GM23338 (cell line): ENCODE measurements at regions not wholly inside any gene's neighbourhood (a gene's known extent, or its start where the extent isn't known, plus 50 kb on each side); places are given as distances from the start of the nearest gene placed in this dataset.

Source experiments
- ATAC-seq: fragments of 200-7000 bp; cut with Tn5 transposase; 3 replicates; pipeline ENCODE4 v1.9.1; 2020
- DNase-seq: peaks from one replicate; pipeline ENCODE4 v3.0.0-alpha.2; 2015; ENCODE audit warnings: low spot score
- H2AFZ ChIP-seq: fragments of 200-600 bp; sonication (generic); 2 replicates; pipeline ENCODE4 v1.8.0; 2016; ENCODE audit warnings: antibody characterized with exemption, mild to moderate bottlenecking, moderate library complexity
- H3F3A ChIP-seq: fragments of 200-600 bp; sonication (generic); replicated peaks from 2 replicates; pipeline ENCODE4 v1.8.0; 2017; ENCODE audit warnings: antibody characterized with exemption, mixed run types, low read depth
- H3K27ac ChIP-seq: fragments of 200-600 bp; sonication (generic); 2 replicates; pipeline ENCODE4 v1.6.1; 2016; ENCODE audit warnings: low read depth
- H3K27me3 ChIP-seq: fragments of 200-600 bp; sonication (generic); 2 replicates; pipeline ENCODE4 v1.8.0; 2016; ENCODE audit warnings: mild to moderate bottlenecking, mixed run types, moderate library complexity; ENCODE audit not compliant: insufficient read depth
- H3K36me3 ChIP-seq: fragments of 200-600 bp; sonication (generic); 2 replicates; pipeline ENCODE4 v1.8.0; 2016; ENCODE audit warnings: mild to moderate bottlenecking; ENCODE audit not compliant: insufficient read depth
- H3K4me1 ChIP-seq: fragments of 200-600 bp; sonication (generic); 2 replicates; pipeline ENCODE4 v1.8.0; 2016; ENCODE audit warnings: mild to moderate bottlenecking, moderate library complexity; ENCODE audit not compliant: insufficient read depth
- H3K4me2 ChIP-seq: fragments of 200-600 bp; sonication (generic); 2 replicates; pipeline ENCODE4 v1.7.1; 2017; ENCODE audit warnings: mixed run types
- H3K4me3 ChIP-seq: fragments of 200-600 bp; sonication (generic); 2 replicates; pipeline ENCODE4 v1.6.1; 2016; ENCODE audit warnings: mixed run types
- H3K79me2 ChIP-seq: fragments of 200-600 bp; sonication (generic); replicated peaks from 2 replicates; pipeline ENCODE4 v1.8.0; 2017; ENCODE audit warnings: mild to moderate bottlenecking; ENCODE audit not compliant: insufficient read depth
- H3K9me2 ChIP-seq: fragments of 200-600 bp; sonication (generic); 2 replicates; pipeline ENCODE4 v1.8.0; 2017; ENCODE audit not compliant: insufficient read depth
- H4K20me1 ChIP-seq: fragments of 200-600 bp; sonication (generic); replicated peaks from 2 replicates; pipeline ENCODE4 v1.8.0; 2017; ENCODE audit warnings: mild to moderate bottlenecking; ENCODE audit not compliant: insufficient read depth
- H3K27ac Mint-ChIP-seq: 2 replicates; pipeline ENCODE4 v1.8.0; 2020; ENCODE audit warnings: inconsistent platforms, mild to moderate bottlenecking, moderate library complexity, mixed read lengths
- H3K27me3 Mint-ChIP-seq: 3 replicates; pipeline ENCODE4 v1.8.0; 2022; ENCODE audit warnings: low read depth, mild to moderate bottlenecking, moderate library complexity, mixed read lengths, inconsistent platforms; ENCODE audit not compliant: insufficient read depth, poor library complexity
- H3K36me3 Mint-ChIP-seq: 3 replicates; pipeline ENCODE4 v1.8.0; 2021; ENCODE audit warnings: low read depth, mild to moderate bottlenecking, inconsistent platforms, moderate library complexity, mixed read lengths
- H3K4me1 Mint-ChIP-seq: 3 replicates; pipeline ENCODE4 v1.8.0; 2020; ENCODE audit warnings: mild to moderate bottlenecking, inconsistent platforms, mixed read lengths
- H3K4me3 Mint-ChIP-seq: 3 replicates; pipeline ENCODE4 v1.8.0; 2021; ENCODE audit warnings: moderate library complexity, mild to moderate bottlenecking, inconsistent platforms, mixed read lengths
- H3K9me3 Mint-ChIP-seq: 3 replicates; pipeline ENCODE4 v1.8.0; 2020; ENCODE audit warnings: moderate library complexity, mild to moderate bottlenecking, inconsistent platforms, mixed read lengths
- TF ChIP-seq, protein P1 (sequence below): fragments of 250-450 bp; sonication (Bioruptor Pico); IDR thresholded peaks from 2 replicates; pipeline ENCODE4 v1.5.0; 2020; ENCODE audit warnings: mild to moderate bottlenecking, moderate library complexity
- TF ChIP-seq, protein P2 (sequence below), 2 experiments: fragments of 200-600 bp in 1 of 2; sonication (generic) in 1 of 2; conservative IDR thresholded peaks; 2 replicates each; pipeline versions ENCODE4 v1.5.1 to v1.6.1; 2016 to 2017; ENCODE audit warnings: antibody characterized with exemption in 2 of 2, low read depth in 2 of 2, mild to moderate bottlenecking in 2 of 2, moderate library complexity in 1 of 2

DNA sequence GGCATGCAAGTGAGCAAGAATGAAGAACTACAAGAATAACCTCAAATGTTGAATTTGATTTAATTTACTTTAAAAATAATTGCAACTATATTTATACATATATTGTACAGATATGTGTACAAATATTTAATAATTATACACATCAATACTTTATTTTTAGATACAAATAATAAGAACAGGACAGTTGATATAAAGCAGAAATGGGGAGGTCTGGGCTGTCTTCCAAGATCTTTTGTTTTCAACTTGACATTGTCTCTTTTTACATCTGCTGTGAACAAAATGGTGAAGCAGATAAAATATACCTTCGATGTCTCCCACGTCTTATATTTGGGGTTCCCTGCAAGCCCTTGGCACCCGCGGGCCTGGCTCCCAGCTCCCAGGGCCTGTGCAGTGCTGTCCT is 231.3 kb upstream of the RBBP8 start (continued):
- TF ChIP-seq, protein P1, sequence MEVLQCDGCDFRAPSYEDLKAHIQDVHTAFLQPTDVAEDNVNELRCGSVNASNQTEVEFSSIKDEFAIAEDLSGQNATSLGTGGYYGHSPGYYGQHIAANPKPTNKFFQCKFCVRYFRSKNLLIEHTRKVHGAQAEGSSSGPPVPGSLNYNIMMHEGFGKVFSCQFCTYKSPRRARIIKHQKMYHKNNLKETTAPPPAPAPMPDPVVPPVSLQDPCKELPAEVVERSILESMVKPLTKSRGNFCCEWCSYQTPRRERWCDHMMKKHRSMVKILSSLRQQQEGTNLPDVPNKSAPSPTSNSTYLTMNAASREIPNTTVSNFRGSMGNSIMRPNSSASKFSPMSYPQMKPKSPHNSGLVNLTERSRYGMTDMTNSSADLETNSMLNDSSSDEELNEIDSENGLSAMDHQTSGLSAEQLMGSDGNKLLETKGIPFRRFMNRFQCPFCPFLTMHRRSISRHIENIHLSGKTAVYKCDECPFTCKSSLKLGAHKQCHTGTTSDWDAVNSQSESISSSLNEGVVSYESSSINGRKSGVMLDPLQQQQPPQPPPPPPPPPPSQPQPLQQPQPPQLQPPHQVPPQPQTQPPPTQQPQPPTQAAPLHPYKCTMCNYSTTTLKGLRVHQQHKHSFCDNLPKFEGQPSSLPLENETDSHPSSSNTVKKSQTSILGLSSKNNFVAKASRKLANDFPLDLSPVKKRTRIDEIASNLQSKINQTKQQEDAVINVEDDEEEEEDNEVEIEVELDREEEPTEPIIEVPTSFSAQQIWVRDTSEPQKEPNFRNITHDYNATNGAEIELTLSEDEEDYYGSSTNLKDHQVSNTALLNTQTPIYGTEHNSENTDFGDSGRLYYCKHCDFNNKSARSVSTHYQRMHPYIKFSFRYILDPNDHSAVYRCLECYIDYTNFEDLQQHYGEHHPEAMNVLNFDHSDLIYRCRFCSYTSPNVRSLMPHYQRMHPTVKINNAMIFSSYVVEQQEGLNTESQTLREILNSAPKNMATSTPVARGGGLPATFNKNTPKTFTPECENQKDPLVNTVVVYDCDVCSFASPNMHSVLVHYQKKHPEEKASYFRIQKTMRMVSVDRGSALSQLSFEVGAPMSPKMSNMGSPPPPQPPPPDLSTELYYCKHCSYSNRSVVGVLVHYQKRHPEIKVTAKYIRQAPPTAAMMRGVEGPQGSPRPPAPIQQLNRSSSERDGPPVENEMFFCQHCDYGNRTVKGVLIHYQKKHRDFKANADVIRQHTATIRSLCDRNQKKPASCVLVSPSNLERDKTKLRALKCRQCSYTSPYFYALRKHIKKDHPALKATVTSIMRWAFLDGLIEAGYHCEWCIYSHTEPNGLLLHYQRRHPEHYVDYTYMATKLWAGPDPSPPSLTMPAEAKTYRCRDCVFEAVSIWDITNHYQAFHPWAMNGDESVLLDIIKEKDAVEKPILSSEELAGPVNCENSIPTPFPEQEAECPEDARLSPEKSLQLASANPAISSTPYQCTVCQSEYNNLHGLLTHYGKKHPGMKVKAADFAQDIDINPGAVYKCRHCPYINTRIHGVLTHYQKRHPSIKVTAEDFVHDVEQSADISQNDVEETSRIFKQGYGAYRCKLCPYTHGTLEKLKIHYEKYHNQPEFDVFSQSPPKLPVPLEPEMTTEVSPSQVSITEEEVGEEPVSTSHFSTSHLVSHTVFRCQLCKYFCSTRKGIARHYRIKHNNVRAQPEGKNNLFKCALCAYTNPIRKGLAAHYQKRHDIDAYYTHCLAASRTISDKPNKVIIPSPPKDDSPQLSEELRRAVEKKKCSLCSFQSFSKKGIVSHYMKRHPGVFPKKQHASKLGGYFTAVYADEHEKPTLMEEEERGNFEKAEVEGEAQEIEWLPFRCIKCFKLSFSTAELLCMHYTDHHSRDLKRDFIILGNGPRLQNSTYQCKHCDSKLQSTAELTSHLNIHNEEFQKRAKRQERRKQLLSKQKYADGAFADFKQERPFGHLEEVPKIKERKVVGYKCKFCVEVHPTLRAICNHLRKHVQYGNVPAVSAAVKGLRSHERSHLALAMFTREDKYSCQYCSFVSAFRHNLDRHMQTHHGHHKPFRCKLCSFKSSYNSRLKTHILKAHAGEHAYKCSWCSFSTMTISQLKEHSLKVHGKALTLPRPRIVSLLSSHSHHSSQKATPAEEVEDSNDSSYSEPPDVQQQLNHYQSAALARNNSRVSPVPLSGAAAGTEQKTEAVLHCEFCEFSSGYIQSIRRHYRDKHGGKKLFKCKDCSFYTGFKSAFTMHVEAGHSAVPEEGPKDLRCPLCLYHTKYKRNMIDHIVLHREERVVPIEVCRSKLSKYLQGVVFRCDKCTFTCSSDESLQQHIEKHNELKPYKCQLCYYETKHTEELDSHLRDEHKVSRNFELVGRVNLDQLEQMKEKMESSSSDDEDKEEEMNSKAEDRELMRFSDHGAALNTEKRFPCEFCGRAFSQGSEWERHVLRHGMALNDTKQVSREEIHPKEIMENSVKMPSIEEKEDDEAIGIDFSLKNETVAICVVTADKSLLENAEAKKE, result no peak

DNA sequence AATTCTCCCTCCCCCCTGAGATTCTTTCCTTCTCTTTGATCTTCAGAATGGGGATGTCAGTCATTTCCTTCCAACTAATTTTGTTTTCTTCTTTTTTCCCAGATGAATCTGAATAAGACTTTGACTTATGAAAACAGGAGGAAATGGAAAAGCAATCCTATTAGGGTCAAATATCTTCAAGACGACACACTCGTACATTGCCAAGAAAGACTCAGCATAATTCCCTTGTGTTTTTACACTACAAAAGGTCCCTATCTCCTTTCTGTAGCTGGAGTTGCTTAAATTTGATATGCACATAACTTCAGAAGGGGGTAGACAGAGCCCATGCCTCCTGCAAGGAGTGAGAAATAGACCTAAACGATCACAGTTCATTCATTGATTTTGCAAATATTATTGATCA is 230.3 kb upstream of the RBBP8 start:
- no peaks in the 10 kb centered on the region for H3K4me1 Mint-ChIP-seq
- no peaks in the 10 kb centered on the region for H3F3A ChIP-seq
- no peak overlapping the region for H2AFZ ChIP-seq
- H3K4me3 Mint-ChIP-seq, result no peak overlapping the region
- H3K4me2 ChIP-seq, result no peak overlapping the region
- no peak overlapping the region for H3K27ac Mint-ChIP-seq
- H3K4me3 ChIP-seq, result no peak overlapping the region
- ATAC-seq (no peak), DNase-seq (no peak)
- no peaks in the 10 kb centered on the region; the same call in 1 of the 2 replicates for H3K9me2 ChIP-seq
- no peaks in the 10 kb centered on the region for H3K27me3 Mint-ChIP-seq
- no peaks in the 10 kb centered on the region for H3K9me3 Mint-ChIP-seq
- H3K36me3 Mint-ChIP-seq, result no peaks in the 10 kb centered on the region
- no peak overlapping the region for H3K27ac ChIP-seq
- no peaks in the 10 kb centered on the region for H3K79me2 ChIP-seq
- H3K4me1 ChIP-seq, result no peaks in the 10 kb centered on the region
- H3K27me3 ChIP-seq, result no peaks in the 10 kb centered on the region
- H3K36me3 ChIP-seq, result no peaks in the 10 kb centered on the region
- no peaks in the 10 kb centered on the region for H4K20me1 ChIP-seq
- TF ChIP-seq, protein P2, sequence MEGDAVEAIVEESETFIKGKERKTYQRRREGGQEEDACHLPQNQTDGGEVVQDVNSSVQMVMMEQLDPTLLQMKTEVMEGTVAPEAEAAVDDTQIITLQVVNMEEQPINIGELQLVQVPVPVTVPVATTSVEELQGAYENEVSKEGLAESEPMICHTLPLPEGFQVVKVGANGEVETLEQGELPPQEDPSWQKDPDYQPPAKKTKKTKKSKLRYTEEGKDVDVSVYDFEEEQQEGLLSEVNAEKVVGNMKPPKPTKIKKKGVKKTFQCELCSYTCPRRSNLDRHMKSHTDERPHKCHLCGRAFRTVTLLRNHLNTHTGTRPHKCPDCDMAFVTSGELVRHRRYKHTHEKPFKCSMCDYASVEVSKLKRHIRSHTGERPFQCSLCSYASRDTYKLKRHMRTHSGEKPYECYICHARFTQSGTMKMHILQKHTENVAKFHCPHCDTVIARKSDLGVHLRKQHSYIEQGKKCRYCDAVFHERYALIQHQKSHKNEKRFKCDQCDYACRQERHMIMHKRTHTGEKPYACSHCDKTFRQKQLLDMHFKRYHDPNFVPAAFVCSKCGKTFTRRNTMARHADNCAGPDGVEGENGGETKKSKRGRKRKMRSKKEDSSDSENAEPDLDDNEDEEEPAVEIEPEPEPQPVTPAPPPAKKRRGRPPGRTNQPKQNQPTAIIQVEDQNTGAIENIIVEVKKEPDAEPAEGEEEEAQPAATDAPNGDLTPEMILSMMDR (conservative IDR thresholded peaks at IDR 0.05; ENCODE audit: low read depth in 2 of 2), result no peak
